SK-N-SH (cell line): ENCODE measurements at regions not wholly inside any gene's neighbourhood (a gene's known extent, or its start where the extent isn't known, plus 50 kb on each side); places are given as distances from the start of the nearest gene placed in this dataset.

Experiments
- CTCF ChIA-PET: fragments of 300-600, 350-600 bp; formaldehyde crosslinking; extraction: SDS; loops from one replicate; lab custom pipeline; 2021; lab: Yijun Ruan, JAX
- POLR2A ChIA-PET: fragments of 350-600 bp; sonication (Branson Sonifier 250); formaldehyde crosslinking; extraction: SDS; loops from one replicate; lab custom pipeline; 2020; ENCODE audit warnings: antibody characterized with exemption, inconsistent platforms; lab: Yijun Ruan, JAX
- DNase-seq: peaks from one replicate; pipeline ENCODE4 v3.0.0; 2012
- H2AFZ ChIP-seq: fragments of 200-600 bp; sonication (generic); 2 replicates; pipeline ENCODE4 v1.8.1; 2016; ENCODE audit warnings: antibody characterized with exemption, mild to moderate bottlenecking, low read depth
- H3F3A ChIP-seq: fragments of 200-600 bp; sonication (generic); replicated peaks from 2 replicates; pipeline ENCODE3; 2016; ENCODE audit warnings: antibody characterized with exemption, mild to moderate bottlenecking; ENCODE audit not compliant: insufficient read depth
- H3K27ac ChIP-seq, 2 experiments: fragments of 200-500 bp in 1 of 2; fragments of 200-600 bp in 1 of 2; sonication (Bioruptor generic) in 1 of 2; sonication (generic), shearing (Covaris generic) in 1 of 2; 2 replicates each; pipeline versions ENCODE4 v1.5.1 to v1.6.1; 2014 to 2016; ENCODE audit warnings: low read depth in 2 of 2, inconsistent platforms in 1 of 2, low read length in 1 of 2, mild to moderate bottlenecking in 1 of 2, mixed read lengths in 1 of 2
- H3K27me3 ChIP-seq: fragments of 200-600 bp; sonication (generic), shearing (Covaris generic); 2 replicates; pipeline ENCODE4 v1.6.1; 2016; ENCODE audit warnings: mixed run types; ENCODE audit not compliant: insufficient read depth
- H3K36me3 ChIP-seq, 2 experiments: fragments of 200-500 bp in 1 of 2; fragments of 200-600 bp in 1 of 2; sonication (Bioruptor generic) in 1 of 2; sonication (generic) in 1 of 2; replicated peaks in 1 of 2; 2 replicates each; pipeline versions ENCODE3 to v1.5.1; 2014 to 2016; ENCODE audit warnings: low read length in 1 of 2, mild to moderate bottlenecking in 1 of 2; ENCODE audit not compliant: insufficient read depth in 2 of 2, control insufficient read depth in 1 of 2
- H3K4me1 ChIP-seq, 2 experiments: fragments of 200-500 bp in 1 of 2; fragments of 200-600 bp in 1 of 2; sonication (Bioruptor generic) in 1 of 2; sonication (generic), shearing (Covaris generic) in 1 of 2; 2 replicates each; pipeline versions ENCODE4 v1.5.1 to v1.6.1; 2014 to 2016; ENCODE audit warnings: low read depth in 1 of 2, low read length in 1 of 2, mixed run types in 1 of 2; ENCODE audit not compliant: insufficient read depth in 2 of 2, control insufficient read depth in 1 of 2
- H3K4me2 ChIP-seq: fragments of 200-600 bp; sonication (generic), shearing (Covaris generic); 2 replicates; pipeline ENCODE4 v1.6.1; 2017; ENCODE audit warnings: mixed run types
- H3K4me3 ChIP-seq, 2 experiments: fragments of 200-500 bp in 1 of 2; fragments of 200-600 bp in 1 of 2; sonication (Bioruptor generic) in 1 of 2; sonication (generic), shearing (Covaris generic) in 1 of 2; 2 replicates each; pipeline versions ENCODE4 v1.5.1 to v1.8.1; 2014 to 2016; ENCODE audit warnings: low read depth in 2 of 2, inconsistent platforms in 1 of 2, low read length in 1 of 2, mild to moderate bottlenecking in 1 of 2, mixed read lengths in 1 of 2, moderate library complexity in 1 of 2
- H3K79me2 ChIP-seq: fragments of 200-600 bp; sonication (generic); 2 replicates; pipeline ENCODE4 v1.8.1; 2017; ENCODE audit warnings: mild to moderate bottlenecking; ENCODE audit not compliant: insufficient read depth
- H3K9ac ChIP-seq: fragments of 200-600 bp; sonication (generic); 2 replicates; pipeline ENCODE4 v1.6.1; 2017; ENCODE audit warnings: mixed run types
- H3K9me2 ChIP-seq: fragments of 200-600 bp; sonication (generic); 2 replicates; pipeline ENCODE4 v1.6.1; 2017; ENCODE audit warnings: mixed run types
- H3K9me3 ChIP-seq: fragments of 200-600 bp; sonication (generic); 2 replicates; pipeline ENCODE4 v1.6.1; 2017; ENCODE audit warnings: mixed run types, mild to moderate bottlenecking, moderate library complexity
- H4K20me1 ChIP-seq: fragments of 200-600 bp; sonication (generic); 2 replicates; pipeline ENCODE4 v1.6.1; 2017; ENCODE audit warnings: mild to moderate bottlenecking, mixed run types; ENCODE audit not compliant: insufficient read depth
- CHD2 ChIP-seq: fragments of 150-350 bp; IDR thresholded peaks from 2 replicates; pipeline ENCODE4 v1.6.1; 2018; ENCODE audit warnings: low read length; ENCODE audit not compliant: partially characterized antibody
- EZH2phosphoT487 ChIP-seq: fragments of 200-600 bp; sonication (generic); IDR thresholded peaks from 2 replicates; pipeline ENCODE4 v1.6.1; 2017; ENCODE audit warnings: low read depth, mixed run types, mild to moderate bottlenecking, antibody characterized with exemption, moderate library complexity, borderline replicate concordance
- FOXJ3 ChIP-seq: sonication (generic); formaldehyde crosslinking; IDR thresholded peaks from 2 replicates; pipeline ENCODE4 v1.5.1; 2020; ENCODE audit warnings: mild to moderate bottlenecking, missing genetic modification reagents
- FOXM1 ChIP-seq: IDR thresholded peaks from 2 replicates; pipeline ENCODE4 v1.4.0; 2012; ENCODE audit warnings: low read depth, mild to moderate bottlenecking
- GABPA ChIP-seq: IDR thresholded peaks from 2 replicates; pipeline ENCODE4 v1.4.0; 2012; ENCODE audit warnings: low read depth, mild to moderate bottlenecking
- GATA2 ChIP-seq: sonication (generic); formaldehyde crosslinking; IDR thresholded peaks from 2 replicates; pipeline ENCODE4 v1.5.0; 2020; ENCODE audit warnings: mild to moderate bottlenecking, missing genetic modification reagents
- IRF3 ChIP-seq: fragments of 150-350 bp; IDR thresholded peaks from 2 replicates; pipeline ENCODE4 v1.6.1; 2016; ENCODE audit warnings: mild to moderate bottlenecking, low read depth, low read length
- JUND ChIP-seq: IDR thresholded peaks from 2 replicates; pipeline ENCODE4 v1.4.0; 2012
- MEF2A ChIP-seq: IDR thresholded peaks from 2 replicates; pipeline ENCODE4 v1.4.0; 2012; ENCODE audit warnings: low read depth, borderline replicate concordance
- MXI1 ChIP-seq: IDR thresholded peaks from 2 replicates; pipeline ENCODE4 v1.6.1; 2012; ENCODE audit warnings: mild to moderate bottlenecking, low read depth, low read length, improper control_type of control experiment
- POLR2AphosphoS5 ChIP-seq: IDR thresholded peaks from 2 replicates; pipeline ENCODE4 v1.6.1; 2012; ENCODE audit warnings: low read depth, low read length
- RAD21 ChIP-seq: IDR thresholded peaks from 2 replicates; pipeline ENCODE4 v1.6.1; 2012; ENCODE audit warnings: mild to moderate bottlenecking, low read length
- RCOR1 ChIP-seq: fragments of 150-350 bp; IDR thresholded peaks from 2 replicates; pipeline ENCODE4 v1.6.1; 2017; ENCODE audit warnings: antibody characterized with exemption, low read length
- RFX5 ChIP-seq: IDR thresholded peaks from 2 replicates; pipeline ENCODE4 v1.6.1; 2012; ENCODE audit warnings: mild to moderate bottlenecking, improper control_type of control experiment, low read length
- SIN3A ChIP-seq: IDR thresholded peaks from 2 replicates; pipeline ENCODE4 v1.6.1; 2012; ENCODE audit warnings: low read depth, mild to moderate bottlenecking, low read length, moderate library complexity, borderline replicate concordance
- SMC3 ChIP-seq: IDR thresholded peaks from 2 replicates; pipeline ENCODE4 v1.6.1; 2012; ENCODE audit warnings: low read depth, low read length, improper control_type of control experiment
- TCF12 ChIP-seq: IDR thresholded peaks from 2 replicates; pipeline ENCODE4 v1.4.0; 2012
- TEAD4 ChIP-seq: IDR thresholded peaks from 2 replicates; pipeline ENCODE4 v1.4.0; 2012; ENCODE audit warnings: mild to moderate bottlenecking, borderline replicate concordance; ENCODE audit not compliant: insufficient read depth
- USF2 ChIP-seq: fragments of 150-350 bp; IDR thresholded peaks from 2 replicates; pipeline ENCODE4 v1.6.1; 2017; ENCODE audit warnings: antibody characterized with exemption, low read length, low read depth, borderline replicate concordance
- ZBTB33 ChIP-seq: IDR thresholded peaks from 2 replicates; pipeline ENCODE4 v1.4.0; 2012; ENCODE audit warnings: low read depth, borderline replicate concordance
- WGBS: methylation state at CpG from one replicate; pipeline ENCODE4 v1.1.6; 2017; ENCODE audit warnings: low lambda C conversion rate; 5-methylcytosine and 5-hydroxymethylcytosine counted together
- TF ChIP-seq, protein P1 (sequence below): fragments of 200-600 bp; sonication (generic); IDR thresholded peaks from 2 replicates; pipeline ENCODE4 v1.6.1; 2017; ENCODE audit warnings: antibody characterized with exemption, mild to moderate bottlenecking, moderate library complexity

DNA sequence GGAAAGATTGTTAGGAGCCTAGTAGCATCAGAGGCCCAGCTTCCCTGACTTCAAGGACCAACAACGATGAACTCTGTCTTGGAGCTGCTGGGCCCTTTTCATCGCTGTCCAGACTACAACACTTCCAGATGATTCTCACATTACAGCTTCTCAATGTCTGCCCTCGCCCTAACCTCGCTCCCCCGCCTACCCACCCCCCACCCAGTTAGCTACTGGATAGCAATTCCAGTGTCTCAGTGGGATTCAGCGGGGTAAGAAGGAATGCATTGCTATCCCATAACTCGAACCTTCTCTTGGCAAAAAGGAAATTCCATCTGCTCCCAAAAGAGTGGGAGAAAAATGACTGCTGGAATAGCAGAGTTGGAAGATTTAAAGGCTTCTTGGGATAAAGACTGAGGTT lies 65.0 kb downstream of the RPL37A start:
- no peak overlapping the region for H3K9ac ChIP-seq
- no peaks in the 10 kb centered on the region for H3F3A ChIP-seq
- no peak overlapping the region for H3K4me3 ChIP-seq
- 75% methylated on average over 5 of the region's 7 CpGs for WGBS
- ChIA-PET POLR2A (no interaction called here), CTCF (no interaction called here)
- no peaks in the 10 kb centered on the region for H4K20me1 ChIP-seq
- no peak overlapping the region for H3K4me2 ChIP-seq
- H3K9me2 ChIP-seq = no peaks in the 10 kb centered on the region
- no peak overlapping the region for H3K27ac ChIP-seq
- no peak for DNase-seq
- peaks cover 0 to 32% of the 10 kb centered on the region in 2 experiments; a peak in 1 of 4 replicates for H3K4me1 ChIP-seq
- H3K79me2 ChIP-seq = no peaks in the 10 kb centered on the region
- no peaks in the 10 kb centered on the region for H3K27me3 ChIP-seq
- H3K9me3 ChIP-seq = no peaks in the 10 kb centered on the region
- no peak overlapping the region for H2AFZ ChIP-seq
- no peak for TF ChIP-seq USF2
- TF ChIP-seq JUND = no peak
- TF ChIP-seq GABPA = no peak
- no peak for TF ChIP-seq MXI1
- TF ChIP-seq EZH2phosphoT487 = no peak
- no peak for TF ChIP-seq RAD21
- no peak for TF ChIP-seq CHD2
- no peak for TF ChIP-seq RCOR1
- no peak for TF ChIP-seq ZBTB33
- no peak for TF ChIP-seq TCF12
- TF ChIP-seq SIN3A = no peak
- no peak for TF ChIP-seq MEF2A
- no peak for TF ChIP-seq RFX5
- no peak for TF ChIP-seq GATA2
- TF ChIP-seq, protein P1, sequence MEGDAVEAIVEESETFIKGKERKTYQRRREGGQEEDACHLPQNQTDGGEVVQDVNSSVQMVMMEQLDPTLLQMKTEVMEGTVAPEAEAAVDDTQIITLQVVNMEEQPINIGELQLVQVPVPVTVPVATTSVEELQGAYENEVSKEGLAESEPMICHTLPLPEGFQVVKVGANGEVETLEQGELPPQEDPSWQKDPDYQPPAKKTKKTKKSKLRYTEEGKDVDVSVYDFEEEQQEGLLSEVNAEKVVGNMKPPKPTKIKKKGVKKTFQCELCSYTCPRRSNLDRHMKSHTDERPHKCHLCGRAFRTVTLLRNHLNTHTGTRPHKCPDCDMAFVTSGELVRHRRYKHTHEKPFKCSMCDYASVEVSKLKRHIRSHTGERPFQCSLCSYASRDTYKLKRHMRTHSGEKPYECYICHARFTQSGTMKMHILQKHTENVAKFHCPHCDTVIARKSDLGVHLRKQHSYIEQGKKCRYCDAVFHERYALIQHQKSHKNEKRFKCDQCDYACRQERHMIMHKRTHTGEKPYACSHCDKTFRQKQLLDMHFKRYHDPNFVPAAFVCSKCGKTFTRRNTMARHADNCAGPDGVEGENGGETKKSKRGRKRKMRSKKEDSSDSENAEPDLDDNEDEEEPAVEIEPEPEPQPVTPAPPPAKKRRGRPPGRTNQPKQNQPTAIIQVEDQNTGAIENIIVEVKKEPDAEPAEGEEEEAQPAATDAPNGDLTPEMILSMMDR = no peak
- no peaks in the 10 kb centered on the region for H3K36me3 ChIP-seq

DNA sequence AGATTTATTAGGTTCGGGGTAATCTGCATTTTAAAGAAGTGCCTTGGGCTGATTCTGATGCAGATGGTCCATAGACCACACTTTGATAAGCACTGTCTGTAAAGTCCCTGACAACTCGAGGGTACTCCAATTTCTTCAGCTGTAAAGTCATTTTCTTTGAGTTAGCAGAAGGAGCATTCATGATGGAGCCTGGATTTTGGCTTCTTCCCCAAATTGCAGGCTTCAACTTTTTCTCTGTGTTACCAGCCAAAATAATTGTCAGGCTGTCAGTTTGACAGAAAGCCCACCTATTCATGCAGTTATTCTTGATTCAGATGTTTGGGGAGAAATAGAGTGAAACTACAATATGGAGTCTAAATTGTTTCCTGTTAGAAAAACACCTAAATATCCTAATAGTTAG lies 66.0 kb downstream of the RPL37A start:
- H3K27ac ChIP-seq = no peak overlapping the region
- CTCF ChIA-PET = no interaction called here
- no peak overlapping the region for H3K9ac ChIP-seq
- no peak for TF ChIP-seq RCOR1
- no peak for TF ChIP-seq FOXJ3 (CRISPR knock-in tag)
- TF ChIP-seq SIN3A = no peak
- no peak for TF ChIP-seq TEAD4
- no peak for TF ChIP-seq JUND
- TF ChIP-seq GABPA = no peak
- TF ChIP-seq FOXM1 = no peak
- no peak for TF ChIP-seq POLR2AphosphoS5
- TF ChIP-seq MEF2A = no peak
- TF ChIP-seq IRF3 = no peak
- no peak for TF ChIP-seq SMC3
- no peak for TF ChIP-seq ZBTB33
- TF ChIP-seq EZH2phosphoT487 = no peak

More for the DNA sequence above, 66.0 kb downstream of the RPL37A start:
- 46% methylated on average over 2 of the region's 2 CpGs for WGBS
- no peaks in the 10 kb centered on the region for H3K79me2 ChIP-seq
- no peaks in the 10 kb centered on the region for H4K20me1 ChIP-seq
- POLR2A ChIA-PET = no interaction called here
- no peak overlapping the region for H3K4me2 ChIP-seq
- H3K27me3 ChIP-seq = no peaks in the 10 kb centered on the region
- no peaks in the 10 kb centered on the region for H3K9me3 ChIP-seq
- H3K9me2 ChIP-seq = no peaks in the 10 kb centered on the region
- no peaks in the 10 kb centered on the region for H3K36me3 ChIP-seq
- H3K4me3 ChIP-seq = no peak overlapping the region
- DNase-seq = no peak
- peaks cover 0 to 23% of the 10 kb centered on the region in 2 experiments; a peak in 1 of 4 replicates for H3K4me1 ChIP-seq
- H3F3A ChIP-seq = no peaks in the 10 kb centered on the region
- no peak overlapping the region for H2AFZ ChIP-seq
